ENCODE measurements at regions not wholly inside any gene's neighbourhood (a gene's known extent, or its start where the extent isn't known, plus 50 kb on each side); places are given as distances from the start of the nearest gene placed in this dataset.

- TF ChIP-seq CTCF (IDR thresholded peaks at IDR 0.05) = no peak
- TF ChIP-seq POLR2A (IDR thresholded peaks at IDR 0.05) = no peak
Measured at GRCh38 chr10:45534572-45534971, 138.0 kb downstream of the ZFAND4 start.

Measured in thyroid gland (tissue), 4 donors.